MM.1S (cell line): ENCODE measurements at regions not wholly inside any gene's neighbourhood (a gene's known extent, or its start where the extent isn't known, plus 50 kb on each side); places are given as distances from the start of the nearest gene placed in this dataset.

ENCODE experiments used
- CTCF ChIP-seq: fragments of 300-600 bp; sonication (generic); IDR thresholded peaks from 2 replicates; pipeline ENCODE4 v1.5.1; 2016; ENCODE audit warnings: antibody characterized with exemption, low read length, mixed read lengths
- EZH2 ChIP-seq: fragments of 300-600 bp; sonication (generic); optimal IDR thresholded peaks from 2 replicates; pipeline ENCODE3; 2017; ENCODE audit warnings: low read depth, mild to moderate bottlenecking, antibody characterized with exemption, low read length, mixed read lengths
- EZH2phosphoT487 ChIP-seq: fragments of 300-600 bp; sonication (generic); IDR thresholded peaks from 2 replicates; pipeline ENCODE4 v1.6.1; 2018; ENCODE audit warnings: antibody characterized with exemption, low read length

- no peak for TF ChIP-seq CTCF
- no peak for TF ChIP-seq EZH2phosphoT487
- TF ChIP-seq EZH2, result no peak
These were observed 123.2 kb upstream of the GOLGA8J start for GRCh38 chr15:29959384-29960137.
